ENCODE measurements at regions not wholly inside any gene's neighbourhood (a gene's known extent, or its start where the extent isn't known, plus 50 kb on each side); places are given as distances from the start of the nearest gene placed in this dataset.

DNA sequence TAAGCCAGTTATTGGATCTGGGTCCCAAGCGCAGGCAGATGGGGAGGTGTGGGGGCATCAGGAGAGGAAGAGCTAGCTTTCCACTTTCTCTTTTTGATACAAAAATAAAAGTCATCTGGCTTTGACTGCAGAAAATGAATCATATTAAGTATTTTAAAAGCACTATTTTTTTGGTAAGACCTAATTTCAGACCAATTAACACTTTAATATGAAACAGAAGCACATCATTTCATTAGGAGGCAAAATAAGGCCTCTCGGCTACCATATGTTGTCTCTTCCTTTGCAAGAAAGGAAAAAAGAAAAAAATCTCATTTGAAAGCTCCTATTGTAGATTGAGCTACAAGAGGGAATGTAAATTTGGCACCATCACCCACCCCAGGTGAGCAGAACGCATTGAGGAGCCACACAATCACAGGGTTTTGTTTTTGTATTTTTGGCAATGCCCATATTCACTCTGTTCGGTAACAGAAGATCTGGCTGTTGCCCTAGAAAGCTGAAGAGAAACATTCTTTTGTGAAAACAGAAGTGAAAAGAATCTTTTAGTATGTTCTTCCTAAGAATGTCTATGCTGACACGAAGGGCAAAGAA, 390.7 kb upstream of the ETAA1 start:
- FAIRE-seq (no peak), DNase-seq (ENCODE audit: insufficient read length, low spot score) (no peak)
- TF ChIP-seq POLR2A (IDR thresholded peaks at IDR 0.05; ENCODE audit: low read depth, low read length), result no peak

DNA sequence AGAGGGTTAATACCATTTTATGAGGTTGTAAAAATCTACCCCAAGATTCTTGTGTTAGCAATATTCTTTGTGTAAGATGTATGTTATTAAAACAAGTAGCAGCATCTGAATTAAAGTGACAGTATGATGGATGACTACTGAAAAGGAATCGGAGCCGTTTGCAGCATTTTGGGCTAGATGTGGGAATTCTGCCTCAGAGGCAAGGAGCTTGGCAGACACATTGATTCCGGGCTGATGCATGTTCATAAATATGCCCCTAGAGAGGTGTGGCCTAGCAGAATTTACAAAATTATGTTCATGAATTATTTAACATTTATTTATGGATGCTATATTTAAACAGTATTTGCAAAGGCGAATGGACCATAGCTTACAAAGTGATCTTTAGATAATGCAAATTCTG, 389.0 kb upstream of the ETAA1 start:
- DNase-seq (ENCODE audit: insufficient read length, low spot score) (no peak), FAIRE-seq (no peak)
- no peak for TF ChIP-seq POLR2A (IDR thresholded peaks at IDR 0.05; ENCODE audit: low read depth, low read length)

DNA sequence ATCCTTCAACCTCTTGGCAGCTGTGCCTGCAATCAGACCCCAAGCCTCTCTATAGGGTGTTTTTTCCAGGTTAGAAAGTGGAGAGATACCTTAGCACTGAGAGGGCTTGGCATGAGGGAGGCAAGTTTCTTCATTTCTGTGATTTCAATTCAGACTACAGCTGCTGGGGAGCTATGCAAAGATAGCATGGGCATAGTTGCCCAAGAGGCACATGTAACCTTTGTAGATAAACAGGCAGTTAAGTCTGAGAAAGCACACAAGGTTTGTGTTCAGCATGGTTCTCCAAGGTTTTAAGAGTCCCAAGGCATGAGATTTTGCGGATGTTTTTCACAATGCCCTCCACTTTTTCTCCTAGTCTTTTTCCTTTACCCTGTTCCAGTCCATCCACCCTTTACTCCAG, 385.0 kb upstream of the ETAA1 start:
- FAIRE-seq (no peak), DNase-seq (ENCODE audit: insufficient read length, low spot score) (no peak)
- no peak for TF ChIP-seq POLR2A (IDR thresholded peaks at IDR 0.05; ENCODE audit: low read depth, low read length)

DNA sequence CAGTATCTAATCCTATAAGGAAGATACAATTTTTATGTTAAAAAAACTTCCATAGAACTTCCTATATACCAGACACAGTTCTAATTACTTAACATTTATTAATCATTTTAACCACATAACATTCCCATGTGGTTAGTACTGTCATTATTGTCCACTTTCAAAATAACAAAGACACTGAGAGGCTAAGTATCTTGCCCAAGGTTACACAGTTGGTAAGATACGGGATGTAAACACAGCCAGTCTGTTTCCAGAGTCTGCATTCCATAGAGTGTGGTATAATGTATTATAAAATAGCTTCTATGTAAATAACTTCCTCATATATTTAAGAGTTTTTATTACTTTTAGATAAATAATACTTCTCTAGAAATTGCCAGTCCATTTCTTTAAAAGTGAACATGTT, 383.3 kb upstream of the ETAA1 start:
- FAIRE-seq, result no peak
- no peak for TF ChIP-seq POLR2A (IDR thresholded peaks at IDR 0.05; ENCODE audit: low read depth, low read length)

DNA sequence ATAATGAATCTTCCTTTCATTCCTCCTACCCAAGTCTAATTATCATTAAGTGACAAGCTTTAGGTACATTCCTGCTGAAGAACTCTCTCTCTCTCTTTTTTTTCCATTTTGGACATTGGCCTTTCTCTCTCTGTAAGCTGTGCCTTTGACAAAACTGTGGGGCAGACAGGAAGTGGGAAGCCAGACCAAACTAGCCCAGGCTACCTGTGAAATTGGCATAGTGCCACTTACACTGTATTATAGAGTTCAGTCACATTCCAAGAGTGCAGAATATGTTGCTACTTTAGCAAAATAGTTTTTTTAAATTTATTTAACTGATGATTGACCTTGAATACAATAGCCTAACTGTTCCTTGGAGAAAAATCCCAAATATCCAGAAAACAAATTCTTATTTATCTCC, 381.5 kb upstream of the ETAA1 start:
- TF ChIP-seq POLR2A (IDR thresholded peaks at IDR 0.05; ENCODE audit: low read depth, low read length), result no peak
- DNase-seq (ENCODE audit: insufficient read length, low spot score) (no peak), FAIRE-seq (no peak)

More for the DNA sequence above, 383.3 kb upstream of the ETAA1 start:
- DNase-seq (ENCODE audit: insufficient read length, low spot score), result no peak

DNA sequence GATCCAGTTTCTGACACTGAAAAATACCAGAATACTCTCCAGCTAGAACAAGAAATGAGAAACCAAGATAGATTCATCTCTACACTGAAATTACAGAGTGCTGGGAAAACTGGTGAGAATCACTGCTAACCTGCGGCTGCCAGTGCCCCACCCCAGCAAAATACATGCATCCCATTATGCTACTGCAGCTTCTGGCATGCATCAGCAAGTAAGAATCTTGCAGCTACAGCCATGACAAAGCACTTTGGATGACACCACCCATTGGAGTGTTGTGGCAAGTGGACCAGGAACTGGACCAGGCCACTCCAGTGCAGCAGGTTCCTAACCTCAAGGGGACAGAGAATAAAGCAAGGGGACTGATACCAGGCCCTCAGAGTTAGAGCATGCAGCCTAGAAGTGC, 378.8 kb upstream of the ETAA1 start:
- no peak for DNase-seq (ENCODE audit: insufficient read length, low spot score)
- FAIRE-seq, result no peak
- TF ChIP-seq POLR2A (IDR thresholded peaks at IDR 0.05; ENCODE audit: low read depth, low read length), result no peak

DNA sequence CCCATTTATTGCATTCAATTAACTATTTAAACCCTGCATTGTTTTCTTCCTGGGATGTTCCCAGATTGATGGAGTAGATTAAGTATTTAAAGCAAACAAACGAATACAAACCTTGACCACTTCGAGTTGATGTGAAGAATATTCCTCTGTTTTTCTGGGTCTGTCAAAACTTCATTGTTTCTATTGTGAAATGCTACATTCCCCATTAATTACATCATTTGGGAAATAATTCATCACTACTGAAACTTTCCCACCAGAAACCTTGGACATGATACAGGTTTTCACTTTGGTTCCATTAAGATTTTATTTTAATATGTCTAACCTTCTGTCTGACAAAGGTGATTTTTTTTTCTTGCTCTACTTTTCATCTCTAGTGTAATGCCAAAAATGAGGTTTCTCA, 365.1 kb upstream of the ETAA1 start:
- FAIRE-seq (no peak), DNase-seq (ENCODE audit: insufficient read length, low spot score) (no peak)
- TF ChIP-seq POLR2A (IDR thresholded peaks at IDR 0.05; ENCODE audit: low read depth, low read length), result no peak

DNA sequence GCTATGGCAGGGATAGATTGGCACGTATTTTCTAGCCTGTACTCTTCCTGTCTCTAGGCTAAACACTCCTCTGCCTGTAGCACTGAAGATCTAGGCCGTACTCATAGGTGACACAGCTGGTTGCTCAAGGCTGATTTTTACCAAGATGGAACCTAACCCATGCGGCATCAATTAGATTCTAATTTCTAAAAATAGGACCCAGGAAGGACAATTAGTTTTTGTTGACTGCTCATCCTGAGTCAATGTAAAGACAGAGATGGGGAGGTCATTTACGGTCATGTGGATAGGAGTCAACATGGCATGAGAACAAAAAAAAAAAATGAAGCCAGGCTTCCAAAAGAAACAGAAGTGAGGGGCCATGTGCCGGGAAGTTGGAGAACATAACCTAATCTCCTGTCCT, 360.7 kb upstream of the ETAA1 start:
- DNase-seq (ENCODE audit: insufficient read length, low spot score) (no peak), FAIRE-seq (no peak)

DNA sequence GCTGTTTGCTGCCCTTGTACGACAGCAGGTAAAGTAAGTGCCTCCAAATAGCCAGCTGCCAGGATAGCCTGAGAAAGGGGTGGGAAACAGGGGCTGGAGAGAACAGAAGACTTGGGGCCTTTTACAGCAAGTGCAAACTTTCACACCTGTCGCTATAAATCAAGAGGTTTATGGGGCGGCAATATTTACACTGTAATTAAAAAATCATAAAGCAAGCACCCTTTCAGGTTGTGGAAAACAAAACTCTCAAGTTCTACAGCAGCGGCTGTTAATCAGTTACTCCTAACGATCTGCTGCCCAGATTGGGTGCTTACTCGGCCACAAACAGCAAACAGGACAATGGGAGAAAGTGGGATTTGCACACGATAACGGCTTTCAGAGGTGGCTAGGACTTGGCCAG, 359.5 kb upstream of the ETAA1 start:
- FAIRE-seq (no peak), DNase-seq (ENCODE audit: insufficient read length, low spot score) (no peak)
- TF ChIP-seq POLR2A (IDR thresholded peaks at IDR 0.05; ENCODE audit: low read depth, low read length), result no peak

More for the DNA sequence above, 360.7 kb upstream of the ETAA1 start:
- no peak for TF ChIP-seq POLR2A (IDR thresholded peaks at IDR 0.05; ENCODE audit: low read depth, low read length)

DNA sequence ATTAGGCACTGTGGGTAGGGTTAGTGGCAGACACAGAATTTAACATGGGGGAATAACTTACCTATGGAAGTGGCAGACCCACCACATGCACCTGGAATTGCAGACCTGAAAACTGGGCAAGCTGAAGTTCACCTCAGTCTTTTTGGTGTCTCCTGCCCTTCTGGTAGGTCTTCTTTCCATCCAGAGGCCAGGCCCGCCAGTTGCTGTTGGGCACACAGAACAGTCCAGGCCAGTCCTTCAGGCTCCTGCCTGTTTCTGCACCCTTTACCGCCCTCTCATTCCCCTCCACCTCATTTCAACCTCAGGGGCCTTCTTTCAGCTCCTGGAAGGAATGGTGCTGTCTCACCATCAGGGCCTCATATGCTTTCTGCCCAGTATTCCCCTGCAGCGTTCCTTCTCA, 358.9 kb upstream of the ETAA1 start:
- no peak for TF ChIP-seq POLR2A (IDR thresholded peaks at IDR 0.05; ENCODE audit: low read depth, low read length)
- FAIRE-seq (no peak), DNase-seq (ENCODE audit: insufficient read length, low spot score) (no peak)

DNA sequence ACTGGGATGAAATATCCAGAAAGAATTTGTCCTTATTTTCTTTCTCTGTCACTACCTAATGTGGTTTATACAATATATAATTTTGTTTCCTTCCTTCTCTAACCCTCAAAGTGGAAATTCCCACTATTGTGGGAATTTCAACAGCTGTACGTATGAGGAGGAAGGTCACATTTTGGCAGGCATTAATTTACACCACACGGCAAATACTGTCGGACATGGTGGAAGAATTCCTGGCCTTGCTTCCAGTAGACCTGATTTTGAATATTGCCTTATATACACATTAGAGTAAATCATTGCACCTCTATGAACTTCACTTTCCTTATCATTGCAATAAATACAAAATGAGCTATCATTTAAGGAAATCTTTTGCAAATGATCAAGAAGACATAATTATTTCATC, 358.1 kb upstream of the ETAA1 start:
- no peak for TF ChIP-seq POLR2A (IDR thresholded peaks at IDR 0.05; ENCODE audit: low read depth, low read length)
- DNase-seq (ENCODE audit: insufficient read length, low spot score), result no peak
- FAIRE-seq, result no peak

DNA sequence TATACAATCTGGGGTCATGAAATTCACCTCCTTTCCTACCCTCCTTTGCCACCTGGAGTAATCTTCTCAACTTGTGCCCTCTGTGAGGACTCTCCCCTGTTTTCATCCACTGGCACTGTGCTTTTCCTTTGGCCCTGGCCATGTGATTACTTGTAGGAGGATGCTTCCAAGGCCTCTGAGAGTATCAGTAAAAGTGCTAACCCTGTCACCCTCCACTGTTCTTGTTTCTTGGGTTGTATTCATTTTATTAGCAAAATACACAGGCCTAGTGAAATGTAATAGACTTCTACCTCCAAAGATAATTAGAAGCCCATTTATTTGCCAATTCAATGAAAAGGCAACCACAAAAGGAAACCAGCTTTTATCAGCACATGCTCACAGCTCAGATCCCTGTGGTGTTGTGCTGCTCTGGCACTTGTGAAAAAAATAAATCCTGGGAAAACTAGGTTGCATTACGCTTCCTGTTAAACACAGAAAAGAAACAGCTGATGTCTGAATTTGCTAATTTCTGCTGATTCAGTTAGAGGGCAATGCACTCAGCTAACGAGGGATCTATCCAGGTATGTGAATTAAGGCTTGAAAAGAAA, 357.5 kb upstream of the ETAA1 start:
- TF ChIP-seq POLR2A (IDR thresholded peaks at IDR 0.05; ENCODE audit: low read depth, low read length), result no peak

DNA sequence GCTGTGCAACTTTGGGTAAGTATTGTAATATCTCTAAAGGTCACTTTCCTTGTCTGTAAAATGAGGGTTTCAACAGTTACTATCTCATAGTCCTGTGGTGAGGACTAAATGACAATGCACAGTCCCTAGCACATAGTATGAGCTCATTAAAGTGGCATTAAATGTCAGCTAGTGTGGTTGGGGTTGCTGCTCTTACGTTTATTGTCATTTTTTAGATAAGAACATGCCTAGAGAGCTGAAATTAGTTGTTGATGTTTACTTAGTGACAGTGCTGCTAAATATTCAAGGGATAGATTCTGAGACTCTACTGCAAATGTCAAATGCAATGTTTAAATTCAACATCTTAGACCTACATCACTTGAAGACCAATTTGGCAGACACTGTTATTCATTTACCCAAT, 356.1 kb upstream of the ETAA1 start:
- no peak for TF ChIP-seq POLR2A (IDR thresholded peaks at IDR 0.05; ENCODE audit: low read depth, low read length)
- DNase-seq (ENCODE audit: insufficient read length, low spot score), result no peak
- FAIRE-seq, result no peak

More for the DNA sequence above, 357.5 kb upstream of the ETAA1 start:
- DNase-seq (ENCODE audit: insufficient read length, low spot score), result no peak
- FAIRE-seq, result no peak

DNA sequence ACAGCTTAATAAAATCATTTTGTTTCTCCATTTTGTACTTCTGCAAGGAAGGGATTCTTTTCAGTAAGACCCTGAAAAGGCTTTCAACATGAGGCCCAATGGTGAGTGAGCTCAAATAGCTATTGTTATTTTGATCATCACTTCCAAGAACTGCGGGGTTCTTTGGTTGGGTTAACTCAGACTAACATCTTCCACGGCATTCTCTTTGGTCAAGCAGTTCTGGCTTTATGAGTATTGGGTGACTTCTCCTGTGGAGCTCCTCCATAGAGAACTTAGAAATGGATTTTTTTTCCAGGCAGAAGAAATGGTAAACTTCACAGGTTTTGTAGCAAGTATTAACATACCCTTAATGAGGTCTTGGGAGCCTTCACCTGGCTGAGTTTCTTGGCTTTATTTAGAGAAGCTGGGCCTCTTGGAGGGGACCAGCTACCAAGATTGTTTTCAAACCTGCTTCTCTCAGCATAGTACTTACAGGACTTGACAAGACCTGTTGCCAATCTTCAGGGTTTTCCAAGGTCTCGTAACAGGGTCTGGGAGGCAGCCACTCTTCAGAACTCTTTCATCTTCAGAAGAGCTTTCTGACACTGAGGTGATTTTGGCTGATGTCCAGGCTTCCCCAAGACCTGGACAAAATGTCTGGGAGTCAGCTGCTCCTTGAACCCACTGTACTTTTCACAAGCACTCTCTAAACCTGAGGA, 353.2 kb upstream of the ETAA1 start:
- no peak for FAIRE-seq
- TF ChIP-seq POLR2A (IDR thresholded peaks at IDR 0.05; ENCODE audit: low read depth, low read length), result no peak
- no peak for DNase-seq (ENCODE audit: insufficient read length, low spot score)

DNA sequence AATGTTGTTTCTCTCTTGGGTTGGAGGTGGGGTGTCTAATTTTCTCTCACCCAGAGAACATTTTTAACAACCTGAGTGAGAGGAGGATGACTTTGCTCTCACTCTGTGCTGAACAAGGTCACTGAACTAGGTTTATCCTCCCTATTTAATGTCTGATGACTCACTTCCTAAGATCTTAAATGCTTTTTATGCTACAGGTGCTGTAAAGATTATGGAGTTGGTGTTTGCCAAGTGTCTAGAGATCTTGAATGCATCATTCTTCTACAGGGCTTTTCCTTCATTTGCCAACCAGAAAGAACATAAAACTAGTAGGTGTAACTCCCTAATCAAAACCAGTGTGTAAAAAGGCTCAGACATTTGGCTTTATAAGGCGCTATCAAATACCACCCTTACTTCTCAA, 350.5 kb upstream of the ETAA1 start:
- no peak for TF ChIP-seq POLR2A (IDR thresholded peaks at IDR 0.05; ENCODE audit: low read depth, low read length)
- no peak for DNase-seq (ENCODE audit: insufficient read length, low spot score)
- FAIRE-seq, result no peak

Measured in H54 (cell line).